Keratinocyte (primary cell): ENCODE measurements at regions not wholly inside any gene's neighbourhood (a gene's known extent, or its start where the extent isn't known, plus 50 kb on each side); places are given as distances from the start of the nearest gene placed in this dataset.

ENCODE experiments used
- DNase-seq: peaks from one replicate; pipeline ENCODE4 v3.0.0-alpha.2; 2011; ENCODE audit warnings: low read depth, missing footprints, low spot score
- FAIRE-seq: peaks from 2 replicates; lab custom pipeline; 2011; peaks lifted over from hg19 to GRCh38; lab: Jason Lieb, UNC
- H2AFZ ChIP-seq: 2 replicates; pipeline ENCODE4 v1.6.0; 2012; ENCODE audit warnings: low read length, control low read depth, inconsistent platforms; ENCODE audit not compliant: control insufficient read depth
- H3K27ac ChIP-seq: 2 replicates; pipeline ENCODE4 v1.5.1; 2011; ENCODE audit warnings: low read length; ENCODE audit not compliant: control insufficient read depth, insufficient read depth
- H3K27me3 ChIP-seq: 3 replicates; pipeline ENCODE4 v1.6.0; 2011; ENCODE audit warnings: low read length; ENCODE audit not compliant: control insufficient read depth, insufficient read depth; ENCODE audit errors: extremely low read depth
- H3K36me3 ChIP-seq, 2 experiments: 2 replicates in 1 of 2; 3 replicates in 1 of 2; pipeline ENCODE4 v1.5.1; 2011; ENCODE audit warnings: low read length in 2 of 2, mild to moderate bottlenecking in 1 of 2; ENCODE audit not compliant: control insufficient read depth in 2 of 2, insufficient read depth in 2 of 2; ENCODE audit errors: extremely low read depth in 1 of 2
- H3K4me1 ChIP-seq: 3 replicates; pipeline ENCODE4 v1.5.1; 2011; ENCODE audit warnings: low read length; ENCODE audit not compliant: control insufficient read depth, insufficient read depth; ENCODE audit errors: extremely low read depth
- H3K4me2 ChIP-seq: 3 replicates; pipeline ENCODE4 v1.6.0; 2011; ENCODE audit warnings: low read depth, low read length; ENCODE audit not compliant: control insufficient read depth, insufficient read depth; ENCODE audit errors: extremely low read depth
- H3K4me3 ChIP-seq, 3 experiments: fragments of 200-600 bp in 1 of 3; sonication (generic) in 1 of 3; 2 replicates in 2 of 3; 3 replicates in 1 of 3; pipeline ENCODE4 v1.5.1; 2011 to 2016; ENCODE audit warnings: low read length in 3 of 3, mild to moderate bottlenecking in 3 of 3, control low read depth in 2 of 3, inconsistent platforms in 1 of 3, low read depth in 1 of 3, mixed read lengths in 1 of 3, mixed run types in 1 of 3, moderate library complexity in 1 of 3; ENCODE audit not compliant: control insufficient read depth in 2 of 3, insufficient read depth in 2 of 3; ENCODE audit errors: extremely low read depth in 1 of 3
- H3K79me2 ChIP-seq: 2 replicates; pipeline ENCODE4 v1.6.0; 2012; ENCODE audit warnings: low read length; ENCODE audit not compliant: control insufficient read depth, insufficient read depth
- H3K9ac ChIP-seq: 3 replicates; pipeline ENCODE4 v1.6.0; 2011; ENCODE audit warnings: low read length; ENCODE audit not compliant: control insufficient read depth, insufficient read depth; ENCODE audit errors: extremely low read depth
- H3K9me1 ChIP-seq: 3 replicates; pipeline ENCODE4 v1.6.0; 2011; ENCODE audit warnings: low read length; ENCODE audit not compliant: control insufficient read depth, insufficient read depth; ENCODE audit errors: extremely low read depth
- H3K9me3 ChIP-seq: 2 replicates; pipeline ENCODE4 v1.5.1; 2012; ENCODE audit warnings: low read depth, low read length; ENCODE audit not compliant: control insufficient read depth
- H4K20me1 ChIP-seq: 3 replicates; pipeline ENCODE4 v1.6.0; 2011; ENCODE audit warnings: low read length; ENCODE audit not compliant: control insufficient read depth, insufficient read depth; ENCODE audit errors: extremely low read depth
- CTCF ChIP-seq, 3 experiments: IDR thresholded peaks in 1 of 3; conservative IDR thresholded peaks in 1 of 3; optimal IDR thresholded peaks in 1 of 3; 2 replicates in 2 of 3; 3 replicates in 1 of 3; pipeline versions ENCODE3 to v1.5.1; 2011; ENCODE audit warnings: low read length in 3 of 3, mild to moderate bottlenecking in 3 of 3, moderate library complexity in 2 of 3, control low read depth in 1 of 3, inconsistent platforms in 1 of 3; ENCODE audit not compliant: insufficient read depth in 2 of 3; ENCODE audit errors: extremely low read depth in 1 of 3
- EZH2 ChIP-seq: IDR thresholded peaks from one replicate; pipeline ENCODE4 v1.6.1; 2012; ENCODE audit warnings: inconsistent platforms, mild to moderate bottlenecking, low read length, moderate library complexity
- dilution Hi-C: fragments of 300-500 bp; cut with MboI; formaldehyde crosslinking; loops from one replicate; pipeline ENCODE4 v1.7.0; 2020; ENCODE audit warnings: low sequenced_read_pairs; ENCODE audit not compliant: extremely low pct_ligation_motif_present

DNA sequence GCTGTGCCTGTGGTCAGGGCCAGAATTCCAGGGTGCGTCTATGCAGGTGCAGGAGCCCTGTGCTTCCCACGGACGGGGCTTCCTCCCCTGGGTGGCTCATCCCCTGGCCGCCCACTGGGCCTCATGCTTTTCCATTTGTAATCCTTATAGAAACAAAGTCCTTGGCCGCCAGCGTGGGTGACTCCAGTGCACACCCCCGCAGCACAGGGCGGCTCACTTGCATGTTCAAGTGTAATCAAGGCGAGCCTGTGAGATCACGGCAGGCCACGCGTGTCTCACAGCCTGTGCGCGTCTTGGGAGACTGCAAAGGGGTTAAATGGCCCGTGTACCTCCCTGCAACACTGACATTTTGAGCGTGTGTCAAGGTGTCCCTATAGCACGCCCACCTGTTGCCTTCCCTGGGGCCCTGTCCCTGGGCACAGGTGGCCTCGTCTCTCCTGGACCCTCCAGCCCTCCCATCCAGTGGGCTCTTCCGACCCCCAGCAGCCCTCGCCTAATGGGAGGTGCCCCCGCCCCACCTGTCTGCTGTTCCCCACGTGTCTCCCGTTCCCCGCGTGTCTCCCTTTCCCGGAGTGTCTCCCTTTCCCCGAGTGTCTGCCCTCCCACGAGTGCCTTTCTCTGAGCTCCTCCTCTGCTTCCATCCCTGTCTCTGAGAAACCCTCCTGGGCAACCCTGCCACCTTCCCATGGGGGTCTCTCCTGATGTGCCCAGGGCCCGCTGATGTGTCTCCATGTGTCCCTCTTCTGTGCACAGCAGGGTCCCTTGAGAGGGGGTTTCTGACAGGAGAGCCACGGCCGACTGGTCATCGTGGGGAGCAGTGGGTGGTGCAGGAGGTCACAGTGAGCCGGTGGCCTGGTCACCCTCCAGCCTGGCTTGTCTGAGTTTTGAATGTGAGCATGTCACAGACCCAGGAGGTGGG lies 1215.3 kb downstream of the BRD1 start:
- no peak overlapping the region for H3K27ac ChIP-seq
- H3K9ac ChIP-seq: no peak overlapping the region
- H3K27me3 ChIP-seq: no peaks in the 10 kb centered on the region
- no peak overlapping the region for H2AFZ ChIP-seq
- no peak for TF ChIP-seq EZH2
- no peak for TF ChIP-seq CTCF (optimal IDR thresholded peaks at IDR 0.05 in 1 of 3, IDR thresholded peaks at IDR 0.05 in 1 of 3, conservative IDR thresholded peaks at IDR 0.05 in 1 of 3; ENCODE audit: extremely low read depth in 1 of 3, insufficient read depth in 2 of 3, low read length in 3 of 3)
- dilution Hi-C loops: no loop called here
- no peak overlapping the region for H3K4me2 ChIP-seq
- no peak for DNase-seq
- FAIRE-seq: no peak
- H3K79me2 ChIP-seq: no peaks in the 10 kb centered on the region
- H3K36me3 ChIP-seq: no peaks in the 10 kb centered on the region
- no peaks in the 10 kb centered on the region for H3K9me1 ChIP-seq
- H3K4me3 ChIP-seq: no peak overlapping the region
- H3K9me3 ChIP-seq: peaks cover 25% of the 10 kb centered on the region
- no peaks in the 10 kb centered on the region for H3K4me1 ChIP-seq
- no peaks in the 10 kb centered on the region for H4K20me1 ChIP-seq

GRCh38 chr22:48609279-48609865 lies 1218.3 kb downstream of the BRD1 start:
- Histone ChIP-seq H3K36me3 (no peaks in the 10 kb centered on the region), H3K4me1 (no peaks in the 10 kb centered on the region), H2AFZ (no peak overlapping the region), H3K9ac (no peak overlapping the region), H4K20me1 (no peaks in the 10 kb centered on the region), H3K9me3 (peaks cover 31% of the 10 kb centered on the region), H3K27ac (no peak overlapping the region), H3K79me2 (no peaks in the 10 kb centered on the region), H3K27me3 (no peaks in the 10 kb centered on the region), H3K9me1 (no peaks in the 10 kb centered on the region), H3K4me2 (no peak overlapping the region), H3K4me3 (no peak overlapping the region)
- no peak for TF ChIP-seq CTCF (optimal IDR thresholded peaks at IDR 0.05 in 1 of 3, IDR thresholded peaks at IDR 0.05 in 1 of 3, conservative IDR thresholded peaks at IDR 0.05 in 1 of 3; ENCODE audit: extremely low read depth in 1 of 3, insufficient read depth in 2 of 3, low read length in 3 of 3)
- TF ChIP-seq EZH2: no peak
- DNase-seq (no peak), FAIRE-seq (no peak)
- dilution Hi-C loops: no loop called here
